ENCODE measurements at regions not wholly inside any gene's neighbourhood (a gene's known extent, or its start where the extent isn't known, plus 50 kb on each side); places are given as distances from the start of the nearest gene placed in this dataset.
A peak's percentile ranks its signal among the peaks of the same experiment; 100 is the strongest.

- Histone ChIP-seq H3K4ac (ENCODE audit: low read depth, low read length) (no peak overlapping the region), H3K4me1 (ENCODE audit: insufficient read depth, low read length) (peaks cover 4% of the 10 kb centered on the region; the same call in 1 of the 2 replicates), H3K23ac (ENCODE audit: insufficient read length, low read depth, low read length) (no peak overlapping the region), H2BK15ac (ENCODE audit: low read depth, low read length) (no peak overlapping the region), H3K23me2 (ENCODE audit: insufficient read length, low read depth, low read length, poor library complexity, severe bottlenecking) (no peaks in the 10 kb centered on the region), H3K18ac (ENCODE audit: insufficient read length, low read depth, low read length) (no peak overlapping the region), H3K27ac (ENCODE audit: insufficient read length, low read depth, low read length) (no peak overlapping the region), H3K4me2 (ENCODE audit: insufficient read depth, insufficient read length, low read length) (no peak overlapping the region), H3K9ac (ENCODE audit: extremely low read depth, insufficient read length, low read length) (no peak overlapping the region), H4K91ac (ENCODE audit: insufficient read length, low read depth, low read length) (no peak overlapping the region), H2AFZ (ENCODE audit: low read length) (no peak overlapping the region), H3K14ac (ENCODE audit: insufficient read depth, low read length) (no peak overlapping the region), H3K79me1 (ENCODE audit: insufficient read depth, low read depth, low read length, poor library complexity, severe bottlenecking) (no peaks in the 10 kb centered on the region), H2BK120ac (ENCODE audit: low read depth, low read length, poor library complexity, severe bottlenecking) (no peak overlapping the region), H3K56ac (ENCODE audit: insufficient read length, low read depth, low read length) (no peak overlapping the region), H3K79me2 (ENCODE audit: insufficient read depth, low read length) (no peaks in the 10 kb centered on the region), H2BK5ac (ENCODE audit: insufficient read length, low read length) (no peak overlapping the region), H4K5ac (ENCODE audit: insufficient read length, low read depth, low read length) (no peak overlapping the region), H4K20me1 (ENCODE audit: control insufficient read depth, insufficient read depth, insufficient read length) (no peaks in the 10 kb centered on the region), H2AK5ac (ENCODE audit: insufficient read length, low read length) (no peak overlapping the region), H3T11ph (ENCODE audit: low read length) (no peak overlapping the region), H4K8ac (replicated peaks; ENCODE audit: insufficient read length, low read depth, low read length) (no peak overlapping the region), H2BK12ac (ENCODE audit: insufficient read length, low read depth, low read length) (no peak overlapping the region), H3K9me3 (ENCODE audit: control insufficient read depth, low read depth, low read length) (no peaks in the 10 kb centered on the region), H3K27me3 (ENCODE audit: insufficient read depth, low read length) (no peaks in the 10 kb centered on the region), H2BK20ac (ENCODE audit: low read depth, low read length, poor library complexity, severe bottlenecking) (no peak overlapping the region)
- H3K36me3 Mint-ChIP-seq (ENCODE audit: insufficient read depth in 1 of 3, low read depth in 3 of 3): no peaks in the 10 kb centered on the region; a peak in 2 of 7 replicates
- H3K4me1 Mint-ChIP-seq: peaks cover 7 to 15% of the 10 kb centered on the region in 2 experiments
- peak overlapping the region in 1 of 3 experiments; percentile 81; a peak in 2 of 7 replicates for H3K27ac Mint-ChIP-seq
- H3K27me3 Mint-ChIP-seq (ENCODE audit: low read depth): no peaks in the 10 kb centered on the region; the same call in 1 of the 2 replicates
- H3K9me3 Mint-ChIP-seq: peaks cover 0 to 3% of the 10 kb centered on the region in 2 experiments; a peak in 1 of 5 replicates
- no peak for TF ChIP-seq CTCF (conservative IDR thresholded peaks at IDR 0.05)
- no CpG with 5 or more reads among the region's 3 CpGs for WGBS (ENCODE audit: extremely low coverage, insufficient read length, low lambda C conversion rate)
- no peak for DNase-seq
- H3K4me3 Mint-ChIP-seq: no peak overlapping the region
These were observed 309.0 kb downstream of the CMPK2 start for GRCh38 chr2:6556755-6557154.

All from H9 (cell line).